ENCODE measurements at regions not wholly inside any gene's neighbourhood (a gene's known extent, or its start where the extent isn't known, plus 50 kb on each side); places are given as distances from the start of the nearest gene placed in this dataset.

DNA sequence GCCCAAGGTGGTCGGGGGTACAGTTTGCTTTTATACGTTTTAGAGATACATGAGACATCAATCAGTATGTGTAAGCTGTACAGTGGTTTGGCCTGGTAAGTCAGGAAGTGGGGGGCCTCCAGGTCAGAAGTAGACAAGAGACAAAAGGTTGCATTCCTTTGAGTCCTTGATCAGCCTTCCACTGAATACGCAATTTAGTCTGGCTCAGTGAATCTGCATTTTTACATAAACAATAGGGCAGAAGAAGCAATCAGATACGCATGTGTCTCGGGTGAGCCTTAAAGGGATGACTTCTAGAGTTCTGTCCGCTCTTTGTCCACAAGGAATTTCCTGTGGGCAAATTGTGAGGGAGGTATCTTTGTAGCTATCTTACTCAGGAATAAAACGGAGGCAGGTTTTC lies 87.2 kb downstream of the SOWAHC start:
- H3K36me3 ChIP-seq (ENCODE audit: insufficient read depth) = no peaks in the 10 kb centered on the region
- H3K4me3 ChIP-seq (IDR thresholded peaks at IDR 0.05; ENCODE audit: insufficient read depth, low read depth, low read length) = no peak overlapping the region
- H3K27ac ChIP-seq = no peak overlapping the region
- H4K20me1 ChIP-seq (ENCODE audit: insufficient read depth) = no peaks in the 10 kb centered on the region
- no peak overlapping the region for H2AFZ ChIP-seq (ENCODE audit: low read depth)
- H3K4me1 ChIP-seq (ENCODE audit: low read depth, poor library complexity, severe bottlenecking) = no peaks in the 10 kb centered on the region
- H3K4me2 ChIP-seq = no peak overlapping the region
- H3K79me2 ChIP-seq (ENCODE audit: insufficient read depth, low read depth) = no peaks in the 10 kb centered on the region
- no peak overlapping the region for H3K9ac ChIP-seq
- TF ChIP-seq, protein P1, sequence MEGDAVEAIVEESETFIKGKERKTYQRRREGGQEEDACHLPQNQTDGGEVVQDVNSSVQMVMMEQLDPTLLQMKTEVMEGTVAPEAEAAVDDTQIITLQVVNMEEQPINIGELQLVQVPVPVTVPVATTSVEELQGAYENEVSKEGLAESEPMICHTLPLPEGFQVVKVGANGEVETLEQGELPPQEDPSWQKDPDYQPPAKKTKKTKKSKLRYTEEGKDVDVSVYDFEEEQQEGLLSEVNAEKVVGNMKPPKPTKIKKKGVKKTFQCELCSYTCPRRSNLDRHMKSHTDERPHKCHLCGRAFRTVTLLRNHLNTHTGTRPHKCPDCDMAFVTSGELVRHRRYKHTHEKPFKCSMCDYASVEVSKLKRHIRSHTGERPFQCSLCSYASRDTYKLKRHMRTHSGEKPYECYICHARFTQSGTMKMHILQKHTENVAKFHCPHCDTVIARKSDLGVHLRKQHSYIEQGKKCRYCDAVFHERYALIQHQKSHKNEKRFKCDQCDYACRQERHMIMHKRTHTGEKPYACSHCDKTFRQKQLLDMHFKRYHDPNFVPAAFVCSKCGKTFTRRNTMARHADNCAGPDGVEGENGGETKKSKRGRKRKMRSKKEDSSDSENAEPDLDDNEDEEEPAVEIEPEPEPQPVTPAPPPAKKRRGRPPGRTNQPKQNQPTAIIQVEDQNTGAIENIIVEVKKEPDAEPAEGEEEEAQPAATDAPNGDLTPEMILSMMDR (conservative IDR thresholded peaks at IDR 0.05; ENCODE audit: low read depth, low read length) = no peak
- H3K27me3 ChIP-seq (ENCODE audit: insufficient read depth, low read depth) = no peaks in the 10 kb centered on the region

DNA sequence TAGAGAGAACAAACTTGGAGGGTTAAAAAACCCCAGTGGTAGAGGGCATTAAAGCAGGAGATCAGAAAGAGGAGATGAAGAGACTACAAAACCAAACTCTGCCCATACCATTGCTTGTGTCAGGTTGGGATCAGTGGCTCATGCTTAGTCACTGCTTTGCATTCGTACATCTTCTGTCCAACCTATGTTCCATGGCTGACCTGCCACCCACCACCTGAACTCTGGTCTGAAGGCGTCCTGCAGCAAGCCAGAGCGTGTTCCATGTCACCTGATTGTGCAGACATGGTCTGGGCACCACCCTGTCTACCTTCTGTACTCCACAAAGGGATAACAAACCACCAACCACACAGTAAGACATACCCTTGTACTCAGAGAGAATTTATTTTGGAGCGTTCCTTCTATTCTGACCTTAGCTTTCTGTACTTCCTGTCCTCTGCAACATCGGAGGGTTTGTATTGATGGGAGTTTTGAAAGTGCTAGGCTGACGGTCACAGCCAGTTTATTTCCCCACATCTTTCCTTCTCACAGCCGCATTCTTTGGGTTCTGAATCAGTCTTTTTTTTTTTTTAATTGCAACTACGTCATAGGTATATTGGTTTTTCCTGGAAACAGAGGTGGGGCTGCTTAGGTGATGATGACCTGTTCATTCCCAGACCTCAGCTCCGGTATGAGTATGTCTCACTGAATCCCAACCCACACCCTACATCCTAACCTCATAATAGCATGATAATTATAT lies 88.3 kb downstream of the SOWAHC start:
- Histone ChIP-seq H3K79me2 (ENCODE audit: insufficient read depth, low read depth) (no peaks in the 10 kb centered on the region), H3K4me2 (no peak overlapping the region), H2AFZ (ENCODE audit: low read depth) (no peak overlapping the region), H3K27ac (no peak overlapping the region), H3K4me1 (ENCODE audit: low read depth, poor library complexity, severe bottlenecking) (no peaks in the 10 kb centered on the region), H3K36me3 (ENCODE audit: insufficient read depth) (no peaks in the 10 kb centered on the region), H3K9ac (no peak overlapping the region), H3K4me3 (IDR thresholded peaks at IDR 0.05; ENCODE audit: insufficient read depth, low read depth, low read length) (no peak overlapping the region), H4K20me1 (ENCODE audit: insufficient read depth) (no peaks in the 10 kb centered on the region), H3K27me3 (ENCODE audit: insufficient read depth, low read depth) (no peaks in the 10 kb centered on the region)
- TF ChIP-seq, protein P1 (conservative IDR thresholded peaks at IDR 0.05; ENCODE audit: low read depth, low read length) = no peak

DNA sequence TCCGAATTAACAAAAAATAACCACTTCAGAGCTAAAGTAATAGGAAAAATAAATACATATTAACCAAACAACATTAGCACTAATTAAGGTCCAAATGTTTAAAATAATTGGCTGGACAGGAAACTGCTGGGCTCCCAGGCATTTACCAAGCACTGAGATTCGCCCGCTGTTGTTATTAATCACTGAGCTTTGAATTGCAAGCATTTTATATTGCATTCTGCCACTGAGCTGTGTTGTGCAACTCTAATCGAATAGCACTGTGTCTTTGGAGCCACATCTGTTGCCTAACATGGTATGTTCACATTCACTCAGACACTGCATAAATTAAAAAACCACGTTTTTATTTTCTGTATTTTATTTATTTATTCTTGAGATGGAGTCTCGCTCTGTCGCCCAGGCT lies 88.9 kb downstream of the SOWAHC start:
- H2AFZ ChIP-seq (ENCODE audit: low read depth) = no peak overlapping the region
- H3K36me3 ChIP-seq (ENCODE audit: insufficient read depth) = no peaks in the 10 kb centered on the region
- H3K27ac ChIP-seq = no peak overlapping the region
- no peak overlapping the region for H3K9ac ChIP-seq
- H4K20me1 ChIP-seq (ENCODE audit: insufficient read depth) = no peaks in the 10 kb centered on the region
- no peaks in the 10 kb centered on the region for H3K79me2 ChIP-seq (ENCODE audit: insufficient read depth, low read depth)
- H3K4me3 ChIP-seq (IDR thresholded peaks at IDR 0.05; ENCODE audit: insufficient read depth, low read depth, low read length) = no peak overlapping the region
- H3K4me2 ChIP-seq = no peak overlapping the region
- H3K27me3 ChIP-seq (ENCODE audit: insufficient read depth, low read depth) = no peaks in the 10 kb centered on the region
- H3K4me1 ChIP-seq (ENCODE audit: low read depth, poor library complexity, severe bottlenecking) = no peaks in the 10 kb centered on the region
- TF ChIP-seq, protein P1 (conservative IDR thresholded peaks at IDR 0.05; ENCODE audit: low read depth, low read length) = no peak

DNA sequence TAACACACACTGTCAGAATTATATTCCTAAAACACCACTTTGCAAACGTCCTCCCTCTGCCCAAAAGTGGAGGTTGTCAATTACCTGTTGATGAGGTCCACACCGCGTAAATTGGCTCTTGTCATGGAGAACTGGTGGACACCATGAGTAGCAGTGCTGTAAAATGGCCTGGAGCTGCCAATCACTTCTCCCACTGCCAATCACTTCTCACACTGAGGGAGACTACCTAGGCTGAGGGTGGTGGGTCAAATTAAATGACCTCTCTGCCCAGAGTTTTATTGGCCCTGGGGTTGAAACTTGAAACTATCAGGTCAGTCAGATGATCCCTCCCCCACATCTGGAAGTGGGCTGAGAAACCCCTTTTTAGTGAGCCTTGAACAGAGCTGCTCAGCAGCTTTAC lies 89.6 kb downstream of the SOWAHC start:
- Histone ChIP-seq H3K4me1 (ENCODE audit: low read depth, poor library complexity, severe bottlenecking) (no peaks in the 10 kb centered on the region), H4K20me1 (ENCODE audit: insufficient read depth) (no peaks in the 10 kb centered on the region), H3K4me2 (no peak overlapping the region), H3K36me3 (ENCODE audit: insufficient read depth) (no peaks in the 10 kb centered on the region), H3K79me2 (ENCODE audit: insufficient read depth, low read depth) (no peaks in the 10 kb centered on the region), H3K27me3 (ENCODE audit: insufficient read depth, low read depth) (no peaks in the 10 kb centered on the region), H3K4me3 (IDR thresholded peaks at IDR 0.05; ENCODE audit: insufficient read depth, low read depth, low read length) (no peak overlapping the region), H3K27ac (no peak overlapping the region), H3K9ac (no peak overlapping the region), H2AFZ (ENCODE audit: low read depth) (no peak overlapping the region)
- TF ChIP-seq, protein P1 (conservative IDR thresholded peaks at IDR 0.05; ENCODE audit: low read depth, low read length) = no peak

Measured in KMS-11 (cell line).